Hypothalamus (tissue), 51 donors: ENCODE measurements at regions not wholly inside any gene's neighbourhood (a gene's known extent, or its start where the extent isn't known, plus 50 kb on each side); places are given as distances from the start of the nearest gene placed in this dataset.

Experiments used
- DNase-seq, 51 donors: peaks; one replicate each; lab custom pipeline; 2025; lab: John Stamatoyannopoulos, UW

DNA sequence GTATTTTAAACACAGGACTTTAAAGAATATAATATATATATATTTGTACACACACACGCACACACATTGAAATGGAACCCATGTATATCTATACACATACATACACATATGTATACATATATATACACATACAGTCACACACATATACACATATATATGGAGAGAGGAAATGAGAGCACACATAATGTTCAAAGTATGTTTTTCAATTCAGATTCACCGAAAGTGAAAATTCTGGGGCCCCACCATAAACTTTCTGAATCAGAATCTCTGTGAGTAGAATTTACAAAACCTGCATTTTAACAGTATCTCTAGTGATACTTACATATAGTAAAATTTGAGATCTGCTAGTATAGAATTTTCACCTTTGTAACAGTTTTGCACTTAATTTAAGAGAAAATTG is 60.4 kb upstream of the OBI1 start:
- DNase-seq, result no peak

DNA sequence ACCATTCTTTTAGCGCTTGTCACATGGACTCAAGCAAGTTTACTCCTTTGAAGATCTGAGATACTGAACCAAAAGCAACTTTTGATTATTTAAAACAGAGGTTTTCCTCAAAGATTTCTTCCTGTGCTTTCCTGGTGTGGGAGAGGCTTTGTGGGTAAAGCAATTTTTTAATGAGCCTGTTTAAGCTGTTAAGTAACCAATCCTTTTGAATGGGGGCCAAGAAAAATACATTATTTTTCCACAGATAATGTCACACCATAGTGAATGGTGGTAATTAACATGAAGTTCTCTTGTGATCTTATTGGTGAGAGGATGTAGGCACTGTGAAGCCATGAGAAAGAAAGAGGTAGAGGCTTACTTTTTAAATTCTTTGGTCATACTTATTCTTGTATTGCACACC is 55.8 kb upstream of the OBI1 start:
- no peak for DNase-seq

GRCh38 chr13:78712831-78713230 is 53.9 kb upstream of the OBI1 start:
- no peak for DNase-seq

DNA sequence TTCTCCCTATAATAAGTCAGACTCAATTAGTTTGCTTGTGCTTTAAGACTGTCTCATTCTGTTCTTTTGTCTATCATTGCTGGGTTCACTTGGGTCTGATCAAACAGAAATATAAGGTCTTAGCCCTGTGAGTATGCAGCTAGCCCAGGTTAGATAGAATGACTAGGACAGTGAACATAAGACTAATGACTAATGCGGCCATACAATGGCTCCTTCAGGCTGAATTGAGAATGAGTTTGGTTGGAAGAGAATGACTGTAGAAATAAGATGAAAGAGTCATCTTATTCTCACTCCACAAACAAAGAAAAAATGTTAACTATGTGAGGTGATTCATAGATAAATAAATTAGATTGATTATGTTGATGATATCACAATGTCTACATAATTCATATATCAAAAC is 50.1 kb upstream of the OBI1 start:
- DNase-seq, result no peak
